ENCODE measurements at regions not wholly inside any gene's neighbourhood (a gene's known extent, or its start where the extent isn't known, plus 50 kb on each side); places are given as distances from the start of the nearest gene placed in this dataset.

- Histone ChIP-seq H3K36me3 (no peaks in the 10 kb centered on the region), H3K9me3 (no peaks in the 10 kb centered on the region), H3K4me3 (ENCODE audit: low read depth, low read length) (no peak overlapping the region), H3K27me3 (no peaks in the 10 kb centered on the region), H3K4me1 (no peaks in the 10 kb centered on the region)
- no peak for TF ChIP-seq CTCF (IDR thresholded peaks at IDR 0.05; ENCODE audit: low read depth, low read length)
- DNase-seq = no peak
These were observed 470.4 kb upstream of the EPHA7 start for GRCh38 chr6:93889713-93890112.

- no peak for TF ChIP-seq CTCF (IDR thresholded peaks at IDR 0.05; ENCODE audit: low read depth, low read length)
- no peaks in the 10 kb centered on the region for H3K27me3 ChIP-seq
- no peaks in the 10 kb centered on the region for H3K9me3 ChIP-seq
- no peak overlapping the region for H3K4me3 ChIP-seq (ENCODE audit: low read depth, low read length)
- H3K36me3 ChIP-seq = no peaks in the 10 kb centered on the region
- H3K4me1 ChIP-seq = no peaks in the 10 kb centered on the region
- DNase-seq = no peak
These were observed 467.1 kb upstream of the EPHA7 start for GRCh38 chr6:93886416-93886815.

- H3K36me3 ChIP-seq = no peaks in the 10 kb centered on the region
These were observed 440.6 kb upstream of the EPHA7 start for GRCh38 chr6:93859971-93860370.

GRCh38 chr6:93858213-93858612, 438.9 kb upstream of the EPHA7 start:
- no peak for DNase-seq
- no peaks in the 10 kb centered on the region for H3K9me3 ChIP-seq
- no peak for TF ChIP-seq CTCF (IDR thresholded peaks at IDR 0.05; ENCODE audit: low read depth, low read length)
- H3K4me3 ChIP-seq (ENCODE audit: low read depth, low read length) = no peak overlapping the region
- H3K4me1 ChIP-seq = no peaks in the 10 kb centered on the region
- no peaks in the 10 kb centered on the region for H3K36me3 ChIP-seq
- no peaks in the 10 kb centered on the region for H3K27me3 ChIP-seq

More at GRCh38 chr6:93859971-93860370, 440.6 kb upstream of the EPHA7 start:
- no peak for TF ChIP-seq CTCF (IDR thresholded peaks at IDR 0.05; ENCODE audit: low read depth, low read length)
- no peak overlapping the region for H3K4me3 ChIP-seq (ENCODE audit: low read depth, low read length)
- no peaks in the 10 kb centered on the region for H3K27me3 ChIP-seq
- DNase-seq = no peak
- H3K9me3 ChIP-seq = no peaks in the 10 kb centered on the region
- no peaks in the 10 kb centered on the region for H3K4me1 ChIP-seq

- H3K27me3 ChIP-seq = no peaks in the 10 kb centered on the region
- DNase-seq = no peak
- no peaks in the 10 kb centered on the region for H3K4me1 ChIP-seq
- no peaks in the 10 kb centered on the region for H3K9me3 ChIP-seq
- H3K4me3 ChIP-seq (ENCODE audit: low read depth, low read length) = no peak overlapping the region
- no peak for TF ChIP-seq CTCF (IDR thresholded peaks at IDR 0.05; ENCODE audit: low read depth, low read length)
- H3K36me3 ChIP-seq = no peaks in the 10 kb centered on the region
These were observed 430.5 kb upstream of the EPHA7 start for GRCh38 chr6:93849857-93850256.

GRCh38 chr6:93848031-93848742, 428.8 kb upstream of the EPHA7 start:
- DNase-seq = no peak
- Histone ChIP-seq H3K4me1 (no peaks in the 10 kb centered on the region), H3K4me3 (ENCODE audit: low read depth, low read length) (no peak overlapping the region), H3K27me3 (no peaks in the 10 kb centered on the region), H3K36me3 (no peaks in the 10 kb centered on the region), H3K9me3 (no peaks in the 10 kb centered on the region)
- no peak for TF ChIP-seq CTCF (IDR thresholded peaks at IDR 0.05; ENCODE audit: low read depth, low read length)

Measured in BE2C (cell line).